ENCODE measurements at regions not wholly inside any gene's neighbourhood (a gene's known extent, or its start where the extent isn't known, plus 50 kb on each side); places are given as distances from the start of the nearest gene placed in this dataset.

GRCh38 chr6:105926318-105926717 lies 159.8 kb upstream of the PRDM1 start (continued):
- TF ChIP-seq CTCF (IDR thresholded peaks at IDR 0.05): no peak

GRCh38 chr6:105925706-105926105 lies 160.4 kb upstream of the PRDM1 start:
- ATAC-seq (no peak), FAIRE-seq (no peak), DNase-seq (ENCODE audit: low read depth in 1 of 2, low spot score in 1 of 2) (no peak)
- no peak overlapping the region for H3K4me3 ChIP-seq
- ChIA-PET CTCF (no interaction called here), POLR2A (no interaction called here)
- no peak overlapping the region for H3K27ac ChIP-seq
- no peak overlapping the region for H3K4me2 ChIP-seq
- 94% methylated on average over 3 of the region's 3 CpGs for WGBS (ENCODE audit: missing lambda C conversion rate)
- no peaks in the 10 kb centered on the region for H3K9me3 ChIP-seq
- H3K4me1 ChIP-seq: no peaks in the 10 kb centered on the region
- TF ChIP-seq GATA3 (IDR thresholded peaks at IDR 0.05; ENCODE audit: borderline replicate concordance) (no peak), HOXB5 (CRISPR knock-in tag; IDR thresholded peaks at IDR 0.05) (no peak), HMGXB4 (CRISPR knock-in tag; IDR thresholded peaks at IDR 0.05; ENCODE audit: borderline replicate concordance) (no peak), EHMT2 (IDR thresholded peaks at IDR 0.05; ENCODE audit: low read depth) (no peak), E2F6 (IDR thresholded peaks at IDR 0.05; ENCODE audit: borderline replicate concordance, low read depth) (no peak), RNF2 (IDR thresholded peaks at IDR 0.05; ENCODE audit: borderline replicate concordance, low read depth) (no peak), ESRRA (IDR thresholded peaks at IDR 0.05; ENCODE audit: borderline replicate concordance, low read length) (no peak), HOXB13 (CRISPR knock-in tag; IDR thresholded peaks at IDR 0.05; ENCODE audit: low read depth) (no peak)

- Histone ChIP-seq H3K27ac (no peak overlapping the region), H3K4me1 (no peaks in the 10 kb centered on the region), H3K9me3 (no peaks in the 10 kb centered on the region), H3K4me3 (no peak overlapping the region), H3K4me2 (no peak overlapping the region)
- no peak for FAIRE-seq
- TF ChIP-seq BHLHE40 (IDR thresholded peaks at IDR 0.05; ENCODE audit: low read depth, low read length) (no peak), TP53 (CRISPR knock-in tag; IDR thresholded peaks at IDR 0.05) (no peak), EHMT2 (IDR thresholded peaks at IDR 0.05; ENCODE audit: low read depth) (no peak), PBX3 (IDR thresholded peaks at IDR 0.05) (no peak), KDM1A (IDR thresholded peaks at IDR 0.05; ENCODE audit: low read depth) (no peak), ESRRA (IDR thresholded peaks at IDR 0.05; ENCODE audit: borderline replicate concordance, low read length) (no peak), RNF2 (IDR thresholded peaks at IDR 0.05; ENCODE audit: borderline replicate concordance, low read depth) (no peak), HDAC2 (IDR thresholded peaks at IDR 0.05) (no peak), ZNF302 (CRISPR knock-in tag; IDR thresholded peaks at IDR 0.05) (no peak), RCOR1 (IDR thresholded peaks at IDR 0.05; ENCODE audit: low read depth, low read length) (no peak), NR3C1 (IDR thresholded peaks at IDR 0.05) (no peak), HES2 (IDR thresholded peaks at IDR 0.05) (no peak), KDM5A (IDR thresholded peaks at IDR 0.05) (no peak), USF2 (IDR thresholded peaks at IDR 0.05) (no peak), CBX2 (IDR thresholded peaks at IDR 0.05; ENCODE audit: borderline replicate concordance, low read depth) (no peak), CHD2 (IDR thresholded peaks at IDR 0.05; ENCODE audit: low read length, partially characterized antibody) (no peak), HOXB13 (CRISPR knock-in tag; IDR thresholded peaks at IDR 0.05; ENCODE audit: low read depth) (no peak), ATOH8 (CRISPR knock-in tag; IDR thresholded peaks at IDR 0.05; ENCODE audit: low read depth) (no peak)
- WGBS (ENCODE audit: missing lambda C conversion rate): 76% methylated on average over 3 of the region's 3 CpGs
- ChIA-PET CTCF (interaction anchor here (0.7 kb wide), 1 partner anchor 64 kb away, joined by 4 read pairs; no protein-coding TSS in a partner anchor), POLR2A (no interaction called here)
- no peak for DNase-seq (ENCODE audit: low read depth in 1 of 2, low spot score in 1 of 2)
- no peak for ATAC-seq
These were observed 164.4 kb upstream of the PRDM1 start for GRCh38 chr6:105921781-105922180.
